GM19397 (cell line): ENCODE measurements at regions not wholly inside any gene's neighbourhood (a gene's known extent, or its start where the extent isn't known, plus 50 kb on each side); places are given as distances from the start of the nearest gene placed in this dataset.
A peak's percentile ranks its signal among the peaks of the same experiment; 100 is the strongest.
"Not testable (repeated sequence)": the region's sequence is repeated elsewhere in the genome, so short reads cannot be mapped to it uniquely, and the experiment has no call there.

ENCODE experiments used
- ATAC-seq: cut with Tn5 transposase; IDR thresholded peaks from one replicate; pipeline ENCODE4 v1.9.1; 2021; ENCODE audit warnings: mild to moderate bottlenecking, moderate library complexity; ENCODE audit not compliant: unreplicated experiment

DNA sequence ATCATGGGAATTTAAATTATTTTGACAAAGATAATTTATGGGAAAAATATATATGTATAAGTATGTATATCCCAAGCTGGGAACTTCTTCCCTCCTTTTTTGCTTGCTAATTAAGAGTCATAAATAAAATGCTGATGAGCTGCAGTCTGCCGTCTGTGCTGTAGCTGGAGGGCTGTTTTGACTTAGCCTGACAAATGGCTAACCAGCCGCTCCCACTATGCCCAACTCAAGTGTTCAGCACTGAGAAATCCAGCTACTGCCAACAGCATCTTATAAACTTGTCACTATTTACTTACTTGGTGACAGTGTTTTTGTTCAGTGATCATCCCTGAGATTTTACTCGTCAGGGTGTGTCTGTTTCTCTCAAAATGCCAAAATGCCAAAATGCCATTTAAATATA lies 171.2 kb upstream of the PGRMC2 start:
- ATAC-seq: no peak

DNA sequence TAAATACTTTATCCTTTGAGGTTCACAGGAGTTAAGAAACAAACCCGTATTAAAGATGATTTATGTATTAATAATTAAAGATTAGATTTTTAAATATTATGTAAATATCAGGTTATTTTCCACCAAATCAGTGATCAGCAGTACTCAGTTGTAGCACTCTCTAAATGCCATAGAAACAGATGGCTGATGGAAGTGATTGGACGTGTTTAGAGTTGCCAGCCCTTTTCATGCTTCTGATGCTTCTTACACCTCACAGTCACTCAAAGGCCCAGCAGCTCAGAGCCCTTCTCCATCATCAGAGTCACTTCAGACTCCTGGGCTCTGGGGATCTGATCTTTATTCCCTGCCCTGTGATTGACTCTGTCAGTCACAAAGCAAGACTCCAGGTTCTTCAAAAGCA lies 170.1 kb upstream of the PGRMC2 start:
- no peak for ATAC-seq

DNA sequence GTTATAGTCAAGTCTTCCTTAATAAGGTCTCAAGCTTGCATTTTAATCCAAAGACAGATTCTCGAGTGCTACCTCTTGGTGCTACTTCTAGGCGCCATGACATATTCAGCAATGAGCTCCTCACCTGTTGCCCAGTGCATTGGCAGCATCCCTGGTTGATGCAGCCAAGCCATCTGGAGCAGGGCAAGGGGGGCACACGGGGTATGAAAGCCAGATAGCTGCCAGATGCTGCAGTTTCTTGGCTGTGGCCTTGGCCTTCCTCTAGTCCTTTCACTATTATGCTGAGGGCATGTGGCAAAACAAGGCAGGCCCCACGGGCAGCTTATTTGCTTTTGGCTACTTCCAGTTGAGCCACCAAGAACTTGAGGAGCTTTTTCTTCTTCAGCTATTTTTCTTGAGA lies 168.6 kb upstream of the PGRMC2 start:
- ATAC-seq: no peak

DNA sequence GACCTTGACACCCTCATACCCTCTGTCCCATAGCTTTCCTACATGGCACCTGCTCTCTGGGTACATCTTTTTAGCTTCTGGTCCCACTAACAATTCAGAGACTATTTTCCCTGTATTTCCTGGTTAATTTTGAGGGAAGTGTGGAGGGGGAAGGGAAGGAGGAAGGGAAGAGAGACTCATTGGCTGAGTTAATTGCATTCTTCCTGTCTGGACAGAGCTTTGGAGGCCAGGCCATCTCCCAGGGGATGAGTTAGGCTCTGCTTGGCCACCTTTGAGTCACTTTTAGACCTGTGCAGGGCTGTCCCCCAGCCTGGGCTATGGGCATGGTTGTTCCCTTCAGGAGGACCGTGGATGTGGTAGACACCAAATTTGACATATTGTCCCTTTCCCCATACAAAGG lies 167.9 kb upstream of the PGRMC2 start:
- no peak for ATAC-seq

DNA sequence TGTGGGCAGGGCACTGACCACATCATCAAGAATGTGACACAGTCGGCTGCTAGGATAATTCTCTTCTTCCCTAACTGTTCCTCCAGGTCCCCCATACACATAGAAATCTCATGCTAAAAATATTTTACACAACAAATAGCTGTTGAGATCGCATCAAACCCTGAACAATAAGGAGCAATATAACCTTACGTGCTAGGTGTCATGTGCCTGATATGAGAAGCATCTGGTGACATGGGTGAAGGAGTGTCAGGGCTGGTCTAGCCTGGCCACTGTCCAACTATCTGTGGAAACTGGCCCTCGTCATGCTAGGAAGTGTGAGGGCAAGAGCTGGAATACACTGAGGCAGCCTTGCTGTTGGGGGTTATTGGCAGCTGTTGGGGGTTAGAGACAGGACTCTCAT lies 167.3 kb upstream of the PGRMC2 start:
- no peak for ATAC-seq

DNA sequence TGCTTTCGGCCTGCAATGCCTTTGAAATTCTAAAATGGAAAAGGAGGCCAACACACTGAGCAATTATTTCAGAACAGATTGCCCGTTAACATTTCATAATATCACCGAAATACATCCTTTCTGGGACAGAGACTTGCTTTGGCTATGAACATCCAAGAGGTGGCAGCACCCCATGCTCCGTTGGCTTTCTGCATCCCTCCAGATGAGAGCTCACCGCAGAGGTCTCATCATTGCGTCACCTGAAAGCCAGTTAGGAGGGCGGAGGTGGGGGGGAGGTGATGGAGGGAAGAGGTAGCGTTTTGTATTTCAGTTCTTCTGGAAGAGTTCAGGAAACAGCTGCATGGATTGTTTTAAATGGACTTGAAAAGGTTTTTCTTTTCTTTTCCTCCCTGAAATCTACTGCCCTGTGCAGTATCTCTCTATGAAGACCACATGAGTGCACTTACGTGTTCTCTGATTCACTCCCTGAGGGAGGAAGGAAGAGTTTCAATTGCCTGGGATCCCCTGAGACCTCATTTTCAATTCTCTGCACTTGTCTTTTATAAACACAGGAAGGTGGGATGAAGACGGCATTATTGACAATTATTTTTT lies 166.8 kb upstream of the PGRMC2 start:
- ATAC-seq: peak; percentile 98

DNA sequence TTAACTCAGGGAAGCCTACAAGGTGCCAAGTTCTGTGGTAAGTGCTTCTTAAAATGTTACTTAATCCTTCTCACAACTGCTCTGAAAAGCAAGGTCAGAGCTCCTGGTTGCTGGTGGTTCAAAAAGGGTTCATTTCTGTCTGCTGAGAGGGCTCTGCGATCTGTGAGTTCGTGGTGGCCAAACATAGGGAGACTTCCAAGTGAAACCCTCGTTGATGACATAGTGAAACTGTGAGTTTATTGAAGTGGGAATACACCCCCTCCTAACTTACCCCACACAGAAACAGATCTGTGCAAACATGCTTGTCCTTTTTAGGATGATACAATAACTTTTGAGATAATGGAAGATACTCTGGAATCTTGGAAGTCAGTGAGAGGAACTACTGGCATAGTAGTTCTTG lies 164.8 kb upstream of the PGRMC2 start:
- no peak for ATAC-seq

DNA sequence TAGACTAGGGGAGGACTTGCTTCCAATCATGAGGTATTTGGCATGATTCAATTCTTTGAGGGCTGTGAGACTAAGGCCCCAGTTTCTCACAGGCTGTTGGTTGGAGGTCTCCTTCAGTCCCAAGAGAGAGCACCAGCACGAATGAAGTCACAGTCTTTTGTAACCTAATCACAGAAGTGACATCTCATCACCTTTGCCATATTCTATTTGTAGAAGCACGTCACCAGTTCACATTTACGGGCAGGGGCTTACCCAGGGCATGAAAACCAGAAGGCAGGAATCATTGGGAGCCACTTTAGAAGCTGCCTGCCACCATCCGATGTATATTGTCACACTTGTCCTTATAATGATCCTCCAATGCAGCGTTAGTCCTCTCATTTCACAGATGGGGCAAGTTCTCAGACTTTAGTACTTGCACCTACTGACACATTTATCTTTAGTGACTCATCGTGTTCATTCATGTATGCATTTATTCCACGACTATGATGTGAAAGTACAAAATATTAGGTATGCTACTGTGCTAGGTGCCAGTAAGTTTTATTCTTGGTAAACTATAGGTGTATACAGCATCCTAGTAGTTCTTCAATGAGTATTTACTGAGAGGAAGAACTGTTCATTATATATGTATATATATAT lies 163.8 kb upstream of the PGRMC2 start:
- no peak for ATAC-seq

DNA sequence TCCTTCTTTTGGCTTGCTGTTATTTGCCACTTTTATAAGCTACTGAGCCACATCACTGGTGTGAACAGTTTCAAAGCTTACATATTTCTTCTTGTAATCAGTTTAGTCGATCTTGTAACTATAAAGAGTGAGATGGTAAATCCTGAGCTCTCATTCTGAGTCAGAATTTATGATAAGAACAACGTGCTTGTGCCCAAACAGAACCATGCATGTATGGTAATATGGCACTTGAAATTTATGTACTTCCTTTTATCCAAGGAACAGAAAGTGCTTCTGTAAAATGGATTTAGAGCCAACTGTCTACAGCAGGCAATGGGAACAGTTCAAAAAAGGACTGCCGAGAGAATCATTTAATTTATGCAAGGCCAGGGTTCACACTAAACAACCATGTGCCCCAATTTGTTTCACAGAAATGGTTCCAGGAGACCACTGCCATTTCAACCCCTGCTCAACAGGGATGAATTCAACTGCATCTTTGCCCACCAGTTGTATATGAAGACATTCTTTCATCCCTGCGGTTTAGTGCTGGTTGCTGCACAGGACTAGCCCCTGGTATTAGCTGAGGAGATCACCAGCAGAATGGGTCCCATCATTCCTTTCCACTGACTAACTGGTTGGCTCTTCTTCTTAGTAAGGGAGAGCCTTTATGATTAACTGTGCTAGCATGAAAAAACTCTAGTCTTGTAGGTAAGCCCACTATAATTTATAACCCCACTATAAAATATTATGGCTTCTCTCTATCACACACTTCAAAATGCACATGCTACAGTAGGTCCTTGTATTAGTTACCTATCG lies 162.9 kb upstream of the PGRMC2 start:
- ATAC-seq: no peak

DNA sequence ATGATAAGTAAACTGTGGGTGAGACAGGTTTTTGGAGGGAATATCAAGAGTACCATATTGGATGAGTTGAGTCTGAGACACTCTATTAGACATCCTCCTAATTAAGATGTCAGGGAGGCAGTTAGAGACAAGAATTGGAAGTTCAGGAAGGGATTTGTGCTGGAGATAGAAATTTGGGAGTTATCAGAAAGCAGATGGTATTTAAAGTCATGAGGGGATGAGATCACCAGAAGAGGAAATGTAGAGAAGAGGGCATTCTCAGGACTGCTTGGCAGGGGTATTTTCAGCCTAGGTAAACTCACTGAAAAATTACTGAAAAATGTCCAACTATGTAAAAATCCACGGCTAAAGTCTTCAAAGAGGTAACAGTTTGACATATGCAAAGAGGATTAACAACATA lies 161.6 kb upstream of the PGRMC2 start:
- ATAC-seq: no peak

DNA sequence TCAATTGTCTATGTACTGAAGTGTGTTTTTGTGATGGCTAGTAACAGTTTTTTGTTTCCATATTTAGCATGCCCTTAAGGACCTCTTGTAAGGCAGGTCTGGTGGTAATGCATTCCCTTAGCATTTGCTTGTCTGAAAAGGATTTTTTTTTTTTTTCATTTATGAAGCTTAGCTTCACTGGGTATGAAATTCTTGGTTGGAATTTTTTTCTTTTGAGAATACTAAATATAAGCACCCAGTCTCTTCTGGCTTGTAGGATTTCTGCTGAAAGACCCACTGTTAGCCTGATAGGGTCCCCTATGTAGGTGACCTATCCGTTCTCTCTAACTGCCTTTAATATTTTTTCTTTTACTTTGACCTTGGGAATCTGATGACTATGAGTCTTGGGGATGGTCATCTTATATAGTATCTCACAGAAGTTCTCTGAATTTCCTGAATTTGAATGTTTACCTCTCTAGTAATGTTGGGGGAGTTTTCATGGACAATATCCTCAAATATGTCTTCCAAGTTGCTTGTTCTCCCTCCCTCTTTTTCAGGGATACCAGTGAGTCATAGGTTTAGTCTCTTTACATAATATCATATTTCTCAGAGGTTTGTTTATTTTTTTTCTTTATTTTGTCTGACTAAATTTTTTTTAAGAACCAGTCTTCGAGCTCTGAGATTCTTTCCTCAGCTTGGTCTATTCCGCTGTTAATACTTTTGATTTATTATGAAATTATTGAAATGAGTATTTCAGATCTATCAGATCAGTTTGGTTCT lies 157.1 kb upstream of the PGRMC2 start:
- ATAC-seq: no peak

DNA sequence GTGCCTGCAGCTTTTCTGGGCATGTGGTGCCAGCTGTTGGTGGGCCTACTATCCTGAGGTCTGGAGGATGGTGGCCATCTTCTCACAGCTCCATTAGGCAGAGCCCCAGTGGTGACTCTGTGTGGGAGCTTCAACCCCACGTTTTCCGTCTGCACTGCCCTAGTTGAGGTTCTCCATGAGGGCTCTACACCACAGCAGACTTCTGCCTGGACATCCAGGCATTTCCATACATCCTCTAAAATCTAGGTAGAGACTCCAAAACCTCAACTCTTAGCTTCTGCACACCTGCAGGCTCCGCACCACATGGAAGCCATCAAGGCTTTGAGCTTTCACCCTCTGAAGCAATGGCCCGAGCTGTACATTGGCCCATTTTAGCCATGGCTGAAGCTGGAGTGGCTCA lies 153.3 kb upstream of the PGRMC2 start:
- ATAC-seq: no peak

DNA sequence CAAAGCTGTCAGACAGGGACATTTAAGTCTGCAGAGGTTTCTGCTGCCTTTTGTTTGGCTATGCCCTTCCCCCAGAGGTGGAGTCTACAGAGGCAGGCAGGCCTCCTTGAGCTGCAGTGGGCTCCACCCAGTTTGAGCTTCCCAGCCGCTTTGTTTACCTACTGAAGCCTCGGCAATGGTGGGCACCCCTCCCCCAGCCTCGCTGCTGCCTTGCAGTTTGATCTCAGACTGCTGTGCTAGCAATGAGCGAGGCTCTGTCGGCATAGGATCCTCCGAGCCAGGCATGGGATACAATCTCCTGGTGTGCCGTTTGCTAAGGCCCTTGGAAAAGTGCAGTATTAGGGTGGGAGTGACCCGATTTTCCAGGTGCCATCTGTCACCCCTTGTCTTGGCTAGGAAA lies 149.4 kb upstream of the PGRMC2 start:
- not testable (repeated sequence) for ATAC-seq

DNA sequence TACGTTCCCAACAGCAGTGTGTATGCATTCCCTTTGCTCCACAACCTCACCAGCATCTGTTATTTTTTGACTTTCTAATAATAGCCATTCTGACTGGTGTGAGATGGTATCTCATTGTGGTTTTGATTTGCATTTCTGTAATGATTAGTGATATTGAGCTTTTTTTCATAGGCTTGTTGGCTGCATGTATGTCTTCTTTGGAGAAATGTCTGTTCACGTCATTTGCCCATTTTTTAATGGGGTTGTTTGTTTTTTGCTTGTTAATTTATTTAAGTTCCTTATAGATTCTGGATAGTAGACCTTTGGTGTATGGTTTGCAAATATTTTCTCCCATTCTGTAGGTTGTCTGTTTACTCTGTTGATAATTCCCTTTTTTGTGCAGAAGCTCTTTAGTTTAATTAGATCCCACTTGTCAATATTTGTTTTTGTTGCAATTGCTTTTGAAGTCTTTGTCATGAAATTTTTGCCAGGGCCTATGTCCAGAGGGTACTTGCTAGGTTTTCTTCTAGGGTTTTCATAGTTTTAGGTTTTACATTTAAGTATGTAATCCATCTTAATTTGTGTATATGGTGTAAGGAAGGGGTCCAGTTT lies 141.5 kb upstream of the PGRMC2 start:
- not testable (repeated sequence) for ATAC-seq

DNA sequence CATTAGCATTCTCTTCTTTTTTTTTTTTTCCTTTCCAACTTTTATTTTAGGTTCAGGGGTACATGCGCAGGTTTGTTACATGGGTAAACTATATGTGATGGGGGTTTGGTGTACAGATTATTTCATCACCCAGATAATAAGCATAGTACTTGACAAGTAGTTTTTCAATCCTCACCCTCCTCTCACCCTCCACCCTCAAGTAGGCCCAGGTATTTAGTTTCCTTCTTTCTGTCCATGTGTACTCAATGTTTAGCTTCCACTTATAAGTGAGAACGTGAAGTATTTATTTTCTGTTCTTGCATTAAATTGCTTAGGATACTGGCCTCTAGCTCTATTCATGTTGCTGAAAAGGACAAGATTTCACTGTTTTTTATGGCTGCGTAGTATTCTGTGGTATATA lies 140.8 kb upstream of the PGRMC2 start:
- no peak for ATAC-seq

DNA sequence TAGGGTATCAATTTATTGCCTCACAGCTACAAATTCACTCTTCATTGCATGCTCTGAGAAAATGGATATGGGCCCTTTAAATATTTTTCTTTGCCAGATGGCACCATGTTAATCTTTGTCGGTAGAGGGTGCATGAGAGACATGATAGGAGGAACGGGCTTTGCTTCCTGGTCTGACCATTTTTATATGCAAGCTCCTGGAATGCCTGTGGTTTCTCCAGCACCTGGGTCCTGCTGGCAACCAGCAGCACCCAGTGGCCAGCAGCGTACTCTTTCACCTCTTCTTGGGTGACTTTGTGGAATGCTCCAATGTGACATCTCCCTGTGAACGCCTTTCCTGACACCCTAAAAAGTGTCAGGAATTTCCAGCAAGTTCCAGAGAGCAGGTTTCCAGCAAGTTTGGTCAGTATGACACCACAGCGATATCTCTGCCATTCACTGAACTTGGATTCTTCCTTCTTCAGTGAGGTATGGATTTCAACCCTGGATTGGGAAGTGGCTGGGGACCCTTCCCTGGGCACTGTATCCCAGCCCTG lies 140.3 kb upstream of the PGRMC2 start:
- ATAC-seq: no peak

DNA sequence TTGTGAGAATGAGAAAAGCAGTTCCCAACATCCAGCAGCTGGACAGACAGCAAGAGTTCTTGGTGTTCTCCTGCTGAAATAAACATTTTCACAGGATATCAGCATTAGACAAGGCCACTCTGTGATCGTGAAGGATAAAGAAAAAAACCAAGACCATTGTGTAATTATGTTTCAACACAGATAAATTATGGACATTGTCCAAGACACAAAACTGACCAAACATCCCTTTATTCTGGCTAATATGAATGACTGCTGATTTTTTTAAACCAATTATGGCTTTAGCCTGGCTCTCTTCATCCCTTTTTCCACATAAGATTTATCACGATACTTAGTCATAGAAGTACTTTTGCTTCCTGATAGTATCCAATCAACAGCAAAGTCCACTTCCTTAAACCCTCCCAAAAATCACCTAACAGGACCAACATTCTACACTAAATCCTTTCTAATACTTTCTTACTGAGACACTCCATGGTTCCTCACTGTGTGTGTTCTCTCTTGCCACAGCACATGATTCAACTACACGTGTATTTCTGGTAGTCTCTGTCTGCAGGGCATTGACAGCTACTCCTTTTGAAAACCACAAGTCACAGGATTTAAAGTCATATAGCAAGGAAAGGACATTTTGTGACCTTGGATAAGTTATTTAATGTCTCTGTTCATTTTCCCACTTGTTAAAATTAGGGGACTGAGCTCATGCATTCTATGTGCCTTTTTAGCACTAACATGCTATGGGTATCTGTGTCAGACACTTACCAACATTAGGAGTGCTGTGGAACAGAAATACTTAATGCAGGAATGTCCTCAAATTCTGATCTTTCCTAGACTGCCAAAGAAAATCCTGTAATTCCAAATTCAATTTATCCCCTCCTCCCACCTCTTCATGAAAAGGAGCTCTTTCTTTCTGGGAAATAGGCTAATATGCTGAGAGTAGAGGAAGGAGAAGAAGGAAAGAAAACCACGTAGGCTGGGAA lies 137.2 kb upstream of the PGRMC2 start:
- no peak for ATAC-seq

DNA sequence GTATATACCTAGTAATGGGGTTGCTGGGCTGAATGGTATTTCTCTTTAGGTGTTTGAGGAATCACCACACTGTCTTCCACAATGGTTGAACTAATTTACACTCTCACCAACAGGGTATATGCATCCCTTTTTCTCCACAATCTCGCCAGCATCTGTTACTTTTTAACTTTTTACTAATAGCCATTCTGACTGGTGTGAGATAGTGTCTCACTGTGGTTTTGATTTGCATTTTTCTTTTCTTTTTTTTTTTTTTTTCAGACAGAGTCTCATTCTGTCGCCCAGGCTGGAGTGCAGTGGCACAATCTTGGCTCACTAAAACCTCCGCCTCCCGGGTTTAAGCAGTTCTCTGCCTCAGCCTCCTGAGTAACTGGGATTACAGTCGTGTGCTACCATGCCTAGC lies 134.7 kb upstream of the PGRMC2 start:
- ATAC-seq: peak; percentile 51

DNA sequence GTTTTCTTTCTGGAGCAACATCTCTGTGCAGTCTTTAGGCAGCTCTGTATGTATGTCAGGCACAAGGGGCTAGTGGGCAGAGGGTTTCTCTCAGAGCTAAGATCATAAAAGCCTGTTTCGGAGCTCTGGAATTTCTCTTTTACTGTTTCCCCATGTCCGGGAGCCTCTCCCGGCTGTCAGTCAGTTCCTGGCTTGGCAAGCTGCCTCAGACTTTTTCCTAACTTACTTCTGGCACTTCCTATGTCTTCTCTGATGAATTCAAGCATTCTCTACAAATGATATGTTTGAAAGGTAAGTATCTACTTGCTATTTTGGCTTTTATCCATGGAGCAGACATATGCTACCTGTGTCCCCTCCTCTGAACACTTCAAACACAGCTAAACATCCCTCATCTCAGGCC lies 129.3 kb upstream of the PGRMC2 start:
- no peak for ATAC-seq

DNA sequence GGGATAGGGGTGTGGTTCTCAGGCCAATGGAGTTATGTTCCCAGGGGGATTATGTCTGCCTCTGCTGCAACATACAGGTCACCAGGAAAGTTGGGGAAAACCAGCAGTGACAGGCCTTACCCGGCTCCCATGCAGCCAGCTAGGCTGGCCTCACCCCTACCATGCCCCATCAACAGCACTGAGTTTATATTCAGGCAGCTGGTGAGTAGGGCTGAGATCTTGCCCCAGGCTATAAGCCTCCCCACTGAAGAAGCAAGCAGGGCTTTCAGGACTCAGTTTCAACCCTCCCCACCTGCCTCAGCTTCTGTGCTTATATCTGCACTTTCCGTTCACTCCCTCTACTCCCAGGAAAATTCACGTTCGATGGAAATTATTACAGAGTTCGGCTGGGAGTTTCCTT lies 122.4 kb upstream of the PGRMC2 start:
- no peak for ATAC-seq
